ENCODE measurements at regions not wholly inside any gene's neighbourhood (a gene's known extent, or its start where the extent isn't known, plus 50 kb on each side); places are given as distances from the start of the nearest gene placed in this dataset.

DNA sequence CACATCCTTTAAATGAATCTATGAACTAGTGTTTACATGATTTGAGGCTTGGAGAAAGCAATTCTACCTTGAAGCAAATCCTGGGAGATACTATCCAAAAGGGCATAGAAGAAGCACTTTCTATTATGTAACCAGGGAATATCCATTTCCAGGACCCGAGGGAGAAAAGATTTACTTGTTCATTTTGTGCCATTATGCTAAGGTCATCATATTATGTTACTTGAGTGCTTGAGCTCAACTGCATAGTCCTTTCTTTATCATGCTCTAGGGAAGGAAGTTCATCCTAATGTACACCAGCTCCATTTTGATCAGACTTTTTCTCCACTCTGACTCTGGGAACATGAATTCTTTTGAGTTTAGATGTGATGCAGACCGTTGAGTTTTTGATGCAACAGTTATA lies 188.6 kb upstream of the SNX7 start:
- H3K9me3 ChIP-seq (ENCODE audit: control insufficient read depth, insufficient read depth, low read length) = no peaks in the 10 kb centered on the region
- no peak overlapping the region for H3K4me2 ChIP-seq (ENCODE audit: low read length)
- no peaks in the 10 kb centered on the region for H3K79me2 ChIP-seq (ENCODE audit: control insufficient read depth, low read length)
- H3K27me3 ChIP-seq (ENCODE audit: control insufficient read depth, low read length) = no peaks in the 10 kb centered on the region
- TF ChIP-seq EZH2phosphoT487 (IDR thresholded peaks at IDR 0.05; ENCODE audit: borderline replicate concordance, low read length) = no peak
- TF ChIP-seq, protein P1, sequence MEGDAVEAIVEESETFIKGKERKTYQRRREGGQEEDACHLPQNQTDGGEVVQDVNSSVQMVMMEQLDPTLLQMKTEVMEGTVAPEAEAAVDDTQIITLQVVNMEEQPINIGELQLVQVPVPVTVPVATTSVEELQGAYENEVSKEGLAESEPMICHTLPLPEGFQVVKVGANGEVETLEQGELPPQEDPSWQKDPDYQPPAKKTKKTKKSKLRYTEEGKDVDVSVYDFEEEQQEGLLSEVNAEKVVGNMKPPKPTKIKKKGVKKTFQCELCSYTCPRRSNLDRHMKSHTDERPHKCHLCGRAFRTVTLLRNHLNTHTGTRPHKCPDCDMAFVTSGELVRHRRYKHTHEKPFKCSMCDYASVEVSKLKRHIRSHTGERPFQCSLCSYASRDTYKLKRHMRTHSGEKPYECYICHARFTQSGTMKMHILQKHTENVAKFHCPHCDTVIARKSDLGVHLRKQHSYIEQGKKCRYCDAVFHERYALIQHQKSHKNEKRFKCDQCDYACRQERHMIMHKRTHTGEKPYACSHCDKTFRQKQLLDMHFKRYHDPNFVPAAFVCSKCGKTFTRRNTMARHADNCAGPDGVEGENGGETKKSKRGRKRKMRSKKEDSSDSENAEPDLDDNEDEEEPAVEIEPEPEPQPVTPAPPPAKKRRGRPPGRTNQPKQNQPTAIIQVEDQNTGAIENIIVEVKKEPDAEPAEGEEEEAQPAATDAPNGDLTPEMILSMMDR (IDR thresholded peaks at IDR 0.05; ENCODE audit: low read depth, low read length, poor library complexity, severe bottlenecking) = no peak
- no peak overlapping the region for H3K27ac ChIP-seq (ENCODE audit: low read depth, low read length)
- H3F3A ChIP-seq (ENCODE audit: control insufficient read depth, insufficient read depth) = no peaks in the 10 kb centered on the region
- H3K4me3 ChIP-seq (ENCODE audit: low read length) = no peak overlapping the region
- H3K36me3 ChIP-seq (ENCODE audit: control insufficient read depth, low read length) = no peaks in the 10 kb centered on the region
- H4K20me1 ChIP-seq (ENCODE audit: control insufficient read depth, insufficient read depth, low read depth, low read length) = no peaks in the 10 kb centered on the region
- H3K4me1 ChIP-seq (ENCODE audit: control insufficient read depth, low read length) = no peaks in the 10 kb centered on the region
- H3K9me2 ChIP-seq (replicated peaks; ENCODE audit: control insufficient read depth, low read length) = no peaks in the 10 kb centered on the region

DNA sequence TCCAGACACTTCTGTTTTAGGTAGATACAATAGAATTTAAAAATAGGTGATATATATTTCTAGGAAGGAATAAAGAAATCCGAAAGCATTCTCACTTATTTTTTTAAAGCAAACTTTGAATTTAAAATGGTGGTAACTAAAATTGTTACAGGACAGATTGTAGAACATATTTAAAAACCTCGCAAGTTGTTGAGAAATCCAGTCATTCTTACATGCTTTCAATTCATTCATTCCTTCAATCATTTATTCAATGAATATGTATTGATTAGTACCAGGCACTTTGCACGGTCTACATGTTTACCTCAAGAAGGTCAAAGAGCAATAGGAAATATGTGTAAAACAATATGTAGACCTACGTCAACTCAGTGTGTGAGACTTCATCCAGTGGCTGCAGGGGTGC lies 189.9 kb upstream of the SNX7 start:
- Histone ChIP-seq H3K4me3 (ENCODE audit: low read length) (no peak overlapping the region), H3K9me2 (replicated peaks; ENCODE audit: control insufficient read depth, low read length) (no peaks in the 10 kb centered on the region), H3K79me2 (ENCODE audit: control insufficient read depth, low read length) (no peaks in the 10 kb centered on the region), H3K4me2 (ENCODE audit: low read length) (no peak overlapping the region), H4K20me1 (ENCODE audit: control insufficient read depth, insufficient read depth, low read depth, low read length) (no peaks in the 10 kb centered on the region), H3K9me3 (ENCODE audit: control insufficient read depth, insufficient read depth, low read length) (no peaks in the 10 kb centered on the region), H3K27me3 (ENCODE audit: control insufficient read depth, low read length) (no peaks in the 10 kb centered on the region), H3K27ac (ENCODE audit: low read depth, low read length) (no peak overlapping the region), H3K4me1 (ENCODE audit: control insufficient read depth, low read length) (no peaks in the 10 kb centered on the region), H3F3A (ENCODE audit: control insufficient read depth, insufficient read depth) (no peaks in the 10 kb centered on the region), H3K36me3 (ENCODE audit: control insufficient read depth, low read length) (no peaks in the 10 kb centered on the region)
- TF ChIP-seq, protein P1 (IDR thresholded peaks at IDR 0.05; ENCODE audit: low read depth, low read length, poor library complexity, severe bottlenecking) = no peak
- no peak for TF ChIP-seq EZH2phosphoT487 (IDR thresholded peaks at IDR 0.05; ENCODE audit: borderline replicate concordance, low read length)

DNA sequence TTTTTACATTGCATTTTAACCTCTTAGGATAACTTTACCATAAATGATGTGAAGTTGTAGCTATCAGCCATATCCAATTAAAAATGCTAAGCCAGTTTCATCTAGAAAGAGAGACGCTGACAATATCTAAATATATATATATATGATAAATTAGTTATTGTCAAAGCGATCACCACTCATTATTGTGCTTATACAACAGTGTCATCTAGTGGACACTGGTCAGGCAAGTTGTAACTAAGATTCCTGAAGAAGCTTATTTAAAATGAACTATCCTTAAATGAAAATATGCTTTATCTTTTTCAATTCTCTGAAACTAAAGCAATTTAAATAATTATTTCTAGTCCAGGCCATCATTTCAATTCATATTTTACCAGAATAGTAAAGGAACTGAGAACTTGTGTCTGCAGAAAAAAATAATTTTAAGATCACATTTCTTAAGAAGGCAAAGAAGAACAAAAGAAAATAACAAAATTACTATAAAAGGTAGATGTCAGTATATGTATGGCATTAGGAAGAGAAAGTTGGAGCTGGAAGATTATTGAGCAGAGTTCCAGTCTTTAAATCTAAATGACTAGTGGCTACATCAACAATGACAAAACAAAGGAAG lies 193.3 kb upstream of the SNX7 start:
- Histone ChIP-seq H3F3A (ENCODE audit: control insufficient read depth, insufficient read depth) (no peaks in the 10 kb centered on the region), H3K79me2 (ENCODE audit: control insufficient read depth, low read length) (no peaks in the 10 kb centered on the region), H3K27ac (ENCODE audit: low read depth, low read length) (no peak overlapping the region), H3K27me3 (ENCODE audit: control insufficient read depth, low read length) (no peaks in the 10 kb centered on the region), H3K36me3 (ENCODE audit: control insufficient read depth, low read length) (no peaks in the 10 kb centered on the region), H3K9me2 (replicated peaks; ENCODE audit: control insufficient read depth, low read length) (no peaks in the 10 kb centered on the region), H3K4me1 (ENCODE audit: control insufficient read depth, low read length) (no peaks in the 10 kb centered on the region), H3K4me2 (ENCODE audit: low read length) (no peak overlapping the region), H4K20me1 (ENCODE audit: control insufficient read depth, insufficient read depth, low read depth, low read length) (no peaks in the 10 kb centered on the region), H3K4me3 (ENCODE audit: low read length) (no peak overlapping the region), H3K9me3 (ENCODE audit: control insufficient read depth, insufficient read depth, low read length) (no peaks in the 10 kb centered on the region)
- TF ChIP-seq EZH2phosphoT487 (IDR thresholded peaks at IDR 0.05; ENCODE audit: borderline replicate concordance, low read length) = no peak
- TF ChIP-seq, protein P1 (IDR thresholded peaks at IDR 0.05; ENCODE audit: low read depth, low read length, poor library complexity, severe bottlenecking) = no peak

All from DOHH2 (cell line).